ENCODE measurements at regions not wholly inside any gene's neighbourhood (a gene's known extent, or its start where the extent isn't known, plus 50 kb on each side); places are given as distances from the start of the nearest gene placed in this dataset.

GRCh38 chr2:117128461-117128860 lies 686.0 kb upstream of the DDX18 start:
- no peak for DNase-seq (ENCODE audit: low spot score in 2 of 2)
- 15% methylated on average over 1 of the region's 1 CpG for WGBS
- H3K4me1 ChIP-seq, result no peaks in the 10 kb centered on the region
- H3K27ac ChIP-seq, result no peak overlapping the region
- no peaks in the 10 kb centered on the region for H3K36me3 ChIP-seq
- TF ChIP-seq EP300 (IDR thresholded peaks at IDR 0.05) (no peak), POLR2A (IDR thresholded peaks at IDR 0.05) (no peak), CTCF (IDR thresholded peaks at IDR 0.05) (no peak), POLR2AphosphoS5 (IDR thresholded peaks at IDR 0.05) (no peak)
- H3K27me3 ChIP-seq, result no peaks in the 10 kb centered on the region
- no peak overlapping the region for H3K4me3 ChIP-seq
- peaks cover 11% of the 10 kb centered on the region for H3K9me3 ChIP-seq

- TF ChIP-seq EP300 (IDR thresholded peaks at IDR 0.05), result no peak
- no peak for TF ChIP-seq POLR2AphosphoS5 (IDR thresholded peaks at IDR 0.05)
- TF ChIP-seq POLR2A (IDR thresholded peaks at IDR 0.05), result no peak
- no peak for TF ChIP-seq CTCF (IDR thresholded peaks at IDR 0.05)
- H3K27ac ChIP-seq, result no peak overlapping the region
- H3K36me3 ChIP-seq, result no peaks in the 10 kb centered on the region
- DNase-seq (ENCODE audit: low spot score in 2 of 2), result no peak
- H3K9me3 ChIP-seq, result peaks cover 18% of the 10 kb centered on the region
- no peaks in the 10 kb centered on the region for H3K4me1 ChIP-seq
- H3K4me3 ChIP-seq, result no peak overlapping the region
- H3K27me3 ChIP-seq, result no peaks in the 10 kb centered on the region
- 78% methylated on average over 2 of the region's 2 CpGs for whole genome bisulfite sequencing
These were observed 677.1 kb upstream of the DDX18 start for GRCh38 chr2:117137371-117137770.

GRCh38 chr2:117169036-117169765 lies 645.3 kb upstream of the DDX18 start:
- Histone ChIP-seq H3K36me3 (no peaks in the 10 kb centered on the region), H3K27ac (no peak overlapping the region), H3K27me3 (no peaks in the 10 kb centered on the region), H3K4me3 (no peak overlapping the region), H3K9me3 (peaks cover 5% of the 10 kb centered on the region), H3K4me1 (no peaks in the 10 kb centered on the region)
- TF ChIP-seq EP300 (IDR thresholded peaks at IDR 0.05) (no peak), POLR2A (IDR thresholded peaks at IDR 0.05) (no peak), CTCF (IDR thresholded peaks at IDR 0.05) (no peak), POLR2AphosphoS5 (IDR thresholded peaks at IDR 0.05) (no peak)
- WGBS, result 83% methylated on average over 2 of the region's 2 CpGs
- no peak for DNase-seq (ENCODE audit: low spot score in 2 of 2)

GRCh38 chr2:117170897-117171296 lies 643.6 kb upstream of the DDX18 start:
- no peak overlapping the region for H3K27ac ChIP-seq
- WGBS, result 96% methylated on average over 1 of the region's 1 CpG
- H3K4me3 ChIP-seq, result no peak overlapping the region
- H3K27me3 ChIP-seq, result no peaks in the 10 kb centered on the region
- TF ChIP-seq POLR2AphosphoS5 (IDR thresholded peaks at IDR 0.05) (no peak), EP300 (IDR thresholded peaks at IDR 0.05) (no peak), CTCF (IDR thresholded peaks at IDR 0.05) (no peak), POLR2A (IDR thresholded peaks at IDR 0.05) (no peak)
- no peak for DNase-seq (ENCODE audit: low spot score in 2 of 2)
- H3K4me1 ChIP-seq, result no peaks in the 10 kb centered on the region
- H3K36me3 ChIP-seq, result no peaks in the 10 kb centered on the region
- H3K9me3 ChIP-seq, result peaks cover 5% of the 10 kb centered on the region

GRCh38 chr2:117179405-117179804 lies 635.1 kb upstream of the DDX18 start:
- 96% methylated on average over 3 of the region's 3 CpGs for WGBS
- TF ChIP-seq POLR2A (IDR thresholded peaks at IDR 0.05) (no peak), POLR2AphosphoS5 (IDR thresholded peaks at IDR 0.05) (no peak), CTCF (IDR thresholded peaks at IDR 0.05) (no peak), EP300 (IDR thresholded peaks at IDR 0.05) (no peak)
- H3K9me3 ChIP-seq, result no peaks in the 10 kb centered on the region
- H3K27ac ChIP-seq, result no peak overlapping the region
- no peak for DNase-seq (ENCODE audit: low spot score in 2 of 2)
- no peak overlapping the region for H3K4me3 ChIP-seq
- no peaks in the 10 kb centered on the region for H3K27me3 ChIP-seq
- no peaks in the 10 kb centered on the region for H3K36me3 ChIP-seq
- no peaks in the 10 kb centered on the region for H3K4me1 ChIP-seq

Data from suprapubic skin (tissue), 4 donors.